AG09309 (cell line): ENCODE measurements at regions not wholly inside any gene's neighbourhood (a gene's known extent, or its start where the extent isn't known, plus 50 kb on each side); places are given as distances from the start of the nearest gene placed in this dataset.

ENCODE experiments used
- DNase-seq: peaks from one replicate; pipeline ENCODE4 v3.0.0-alpha.2; 2010; ENCODE audit warnings: low read depth
- H3K4me3 ChIP-seq: 2 replicates; pipeline ENCODE4 v1.5.1; 2011; ENCODE audit warnings: mild to moderate bottlenecking, low read depth, low read length, moderate library complexity; ENCODE audit not compliant: control insufficient read depth
- CTCF ChIP-seq: IDR thresholded peaks from 2 replicates; pipeline ENCODE4 v1.5.1; 2011; ENCODE audit warnings: mild to moderate bottlenecking, low read depth, low read length, inconsistent platforms; ENCODE audit not compliant: insufficient read depth, control insufficient read depth; ENCODE audit errors: missing control alignments

- H3K4me3 ChIP-seq: no peak overlapping the region
- TF ChIP-seq CTCF: no peak
- DNase-seq: no peak
Measured at GRCh38 chr1:87796471-87796901, 467.8 kb downstream of the LMO4 start.

GRCh38 chr1:87799451-87799850 lies 470.8 kb downstream of the LMO4 start:
- DNase-seq: no peak
- no peak for TF ChIP-seq CTCF
- H3K4me3 ChIP-seq: no peak overlapping the region

- TF ChIP-seq CTCF: no peak
- H3K4me3 ChIP-seq: no peak overlapping the region
- no peak for DNase-seq
Measured at GRCh38 chr1:87800006-87800405, 471.3 kb downstream of the LMO4 start.

GRCh38 chr1:87803375-87803774 lies 474.7 kb downstream of the LMO4 start:
- DNase-seq: no peak
- no peak for TF ChIP-seq CTCF
- no peak overlapping the region for H3K4me3 ChIP-seq

GRCh38 chr1:87804128-87804527 lies 475.4 kb downstream of the LMO4 start:
- no peak for DNase-seq
- no peak overlapping the region for H3K4me3 ChIP-seq
- TF ChIP-seq CTCF: no peak

GRCh38 chr1:87805666-87806378 lies 477.1 kb downstream of the LMO4 start:
- H3K4me3 ChIP-seq: no peak overlapping the region
- peak; percentile 40 for DNase-seq
- no peak for TF ChIP-seq CTCF
